HG03095 (cell line): ENCODE measurements at regions not wholly inside any gene's neighbourhood (a gene's known extent, or its start where the extent isn't known, plus 50 kb on each side); places are given as distances from the start of the nearest gene placed in this dataset.
"Not testable (repeated sequence)": the region's sequence is repeated elsewhere in the genome, so short reads cannot be mapped to it uniquely, and the experiment has no call there.

ENCODE experiments used
- ATAC-seq: cut with Tn5 transposase; IDR thresholded peaks from one replicate; pipeline ENCODE4 v1.9.1; 2021; ENCODE audit warnings: moderate library complexity; ENCODE audit not compliant: unreplicated experiment

DNA sequence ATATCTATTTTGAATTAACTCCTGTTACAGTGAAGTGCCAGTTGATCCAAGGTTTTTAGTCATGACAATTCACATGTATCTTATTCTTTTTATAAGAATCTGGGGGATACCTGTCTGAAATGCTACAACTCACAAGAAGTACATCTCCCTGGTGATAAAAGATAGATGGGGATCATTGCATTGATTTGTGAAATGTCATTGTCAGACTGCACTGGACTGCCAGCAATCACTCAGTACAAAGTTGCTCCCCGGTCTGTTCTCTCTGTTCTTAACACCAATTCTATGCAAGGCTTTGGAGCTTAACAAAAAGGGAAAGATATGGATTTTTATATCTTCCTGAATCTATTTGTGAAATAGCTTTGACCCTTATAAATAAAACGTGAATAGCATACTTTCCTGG, 171.8 kb upstream of the PCSK5 start:
- ATAC-seq = no peak

GRCh38 chr9:75728391-75728790, 162.1 kb upstream of the PCSK5 start:
- no peak for ATAC-seq

- no peak for ATAC-seq
Measured at GRCh38 chr9:75734802-75735201, 155.7 kb upstream of the PCSK5 start.

DNA sequence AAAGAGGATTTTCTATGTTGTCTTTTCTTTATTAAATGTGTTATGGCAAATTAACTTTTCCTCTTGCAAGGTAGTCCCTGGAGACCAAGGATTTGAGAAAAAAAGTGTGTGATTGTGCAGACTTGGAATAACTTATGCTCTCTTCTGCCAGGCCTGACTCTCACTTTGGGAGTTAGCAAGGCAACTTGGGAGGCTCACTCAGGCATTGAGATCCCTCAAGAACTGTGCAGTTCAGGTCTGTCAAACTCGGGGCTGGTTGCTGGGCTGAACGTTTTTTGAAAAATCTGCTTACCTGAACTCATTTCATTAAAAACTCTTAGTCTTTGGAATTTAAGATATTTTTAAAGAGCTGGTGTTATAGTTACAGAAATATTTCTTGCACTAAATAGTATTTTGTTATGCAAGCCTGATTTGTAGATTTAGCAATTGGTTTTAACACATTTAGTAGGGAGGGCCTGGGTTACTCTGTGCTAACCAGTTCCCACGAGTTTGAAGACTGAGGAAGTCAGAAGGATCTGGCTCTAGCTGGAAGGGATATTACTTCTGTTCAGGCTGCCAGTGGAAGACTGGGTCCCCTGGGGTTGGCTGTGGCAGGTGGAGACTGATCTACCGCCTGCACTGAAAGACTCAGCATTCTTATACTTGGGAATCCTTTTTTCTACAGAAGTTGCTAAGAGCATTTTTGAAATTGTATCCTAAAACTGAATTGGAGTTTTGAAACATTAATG, 150.4 kb upstream of the PCSK5 start:
- no peak for ATAC-seq

- ATAC-seq = no peak
Measured at GRCh38 chr9:75743855-75744254, 146.6 kb upstream of the PCSK5 start.

DNA sequence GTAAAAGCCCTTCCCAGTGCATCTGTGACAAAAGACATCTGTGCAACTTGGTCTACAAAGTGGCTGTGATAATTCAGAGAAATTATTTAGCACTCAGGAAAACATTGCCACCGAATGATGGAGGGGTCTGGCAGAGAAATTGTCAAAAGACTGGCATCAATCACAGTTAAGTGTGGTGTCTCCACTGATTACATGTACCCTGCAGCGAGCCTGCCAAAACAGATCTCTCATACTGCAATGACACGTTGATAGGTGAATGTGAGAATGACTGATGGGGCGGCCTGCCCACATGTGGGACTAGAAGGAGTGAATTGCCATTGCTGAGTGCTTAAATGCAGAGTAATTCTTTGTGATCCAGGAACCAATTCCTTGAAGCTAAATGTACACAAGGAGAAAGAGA, 136.4 kb upstream of the PCSK5 start:
- no peak for ATAC-seq

DNA sequence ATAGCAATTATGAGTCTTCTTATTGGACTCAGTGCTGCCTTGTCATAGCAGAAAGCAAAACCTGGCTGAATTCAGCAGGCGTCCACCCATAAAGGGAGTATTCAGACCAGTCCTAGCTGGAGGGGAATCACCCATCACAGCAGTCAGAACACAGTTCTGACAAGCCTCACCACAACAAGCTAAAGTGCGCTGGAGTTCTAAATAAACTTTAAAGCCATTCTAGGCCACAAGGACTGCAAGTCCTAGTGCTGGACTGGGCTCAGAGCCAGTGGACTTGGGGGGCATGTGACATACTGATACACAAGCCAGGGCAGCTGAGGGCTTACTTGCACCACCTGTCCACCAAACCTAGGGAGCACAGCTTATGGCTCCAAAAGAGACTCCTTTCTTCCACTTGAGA, 115.3 kb upstream of the PCSK5 start:
- no peak for ATAC-seq

GRCh38 chr9:75775966-75776691, 114.3 kb upstream of the PCSK5 start:
- ATAC-seq = no peak

GRCh38 chr9:75780185-75780584, 110.3 kb upstream of the PCSK5 start:
- no peak for ATAC-seq

DNA sequence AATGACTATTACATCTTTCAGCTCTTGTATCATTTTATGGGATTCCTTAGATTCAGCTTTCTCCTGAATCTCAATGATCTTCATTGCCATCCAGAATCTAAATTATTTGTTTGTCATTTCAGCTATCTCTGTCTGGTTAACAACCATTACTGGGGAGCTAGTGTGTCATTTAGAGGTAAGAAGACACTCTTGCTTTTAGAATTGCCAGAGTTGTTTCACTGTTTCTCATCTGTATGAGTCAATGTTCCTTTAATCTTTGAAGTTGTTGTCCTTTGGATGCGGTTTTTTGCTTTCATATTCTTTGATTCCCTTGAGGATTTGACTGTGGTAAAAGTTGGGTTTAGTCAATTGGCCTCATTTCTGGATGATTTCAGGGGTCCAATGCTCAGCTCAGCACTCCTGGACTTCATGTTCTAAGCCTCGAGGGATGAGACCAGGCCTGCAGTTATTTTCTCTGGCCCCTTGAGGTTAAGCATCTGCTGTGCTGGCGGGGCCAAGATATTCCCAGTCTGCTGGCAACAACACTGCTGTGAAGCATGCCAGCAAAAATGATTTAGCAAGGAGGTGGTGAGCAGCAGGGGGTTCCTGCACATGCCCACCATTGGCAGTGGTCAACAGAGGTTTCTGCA, 102.4 kb upstream of the PCSK5 start:
- no peak for ATAC-seq

DNA sequence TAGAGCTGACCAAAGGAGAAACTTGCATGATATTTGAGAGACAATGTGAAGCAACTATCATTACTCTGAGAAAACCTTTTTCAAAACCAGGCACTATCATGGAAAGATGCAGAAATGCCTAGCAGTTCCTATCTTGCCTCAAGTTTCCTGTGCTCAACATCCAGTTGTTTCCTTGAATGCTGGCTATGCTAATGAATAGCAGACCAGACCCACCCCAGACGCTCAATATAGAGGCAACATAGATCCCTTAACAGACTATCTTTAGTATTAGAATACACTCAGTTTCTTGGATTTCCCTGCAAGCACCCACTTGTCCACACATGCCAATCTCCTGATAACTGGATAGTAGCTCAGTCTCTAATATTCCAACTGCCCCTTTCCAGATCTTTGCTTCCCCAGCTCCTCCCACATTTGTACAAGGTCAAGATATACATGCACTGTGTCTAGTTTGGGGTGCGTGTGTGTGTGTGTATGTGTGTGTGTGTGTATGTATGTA, 93.3 kb upstream of the PCSK5 start:
- no peak for ATAC-seq

DNA sequence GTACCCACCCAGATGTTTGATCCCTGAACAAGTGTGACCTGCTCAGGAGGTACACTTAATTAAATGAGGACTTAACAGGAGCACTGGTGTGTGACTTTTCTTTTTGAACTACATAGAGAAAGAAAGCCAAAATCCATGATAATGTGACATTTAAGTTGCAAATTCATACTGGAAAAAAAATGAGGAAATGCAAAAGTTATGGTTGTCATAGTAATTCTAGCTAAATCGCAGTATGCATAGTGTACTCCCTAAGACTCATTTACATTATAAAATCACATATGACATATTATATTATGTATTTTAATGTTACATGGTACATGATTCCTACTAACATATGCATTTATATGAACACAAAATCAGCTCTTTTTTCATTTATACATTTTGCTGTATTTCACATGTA, 92.0 kb upstream of the PCSK5 start:
- ATAC-seq = no peak

GRCh38 chr9:75803130-75803529, 87.3 kb upstream of the PCSK5 start:
- no peak for ATAC-seq

- no peak for ATAC-seq
Measured at GRCh38 chr9:75810063-75810462, 80.4 kb upstream of the PCSK5 start.

DNA sequence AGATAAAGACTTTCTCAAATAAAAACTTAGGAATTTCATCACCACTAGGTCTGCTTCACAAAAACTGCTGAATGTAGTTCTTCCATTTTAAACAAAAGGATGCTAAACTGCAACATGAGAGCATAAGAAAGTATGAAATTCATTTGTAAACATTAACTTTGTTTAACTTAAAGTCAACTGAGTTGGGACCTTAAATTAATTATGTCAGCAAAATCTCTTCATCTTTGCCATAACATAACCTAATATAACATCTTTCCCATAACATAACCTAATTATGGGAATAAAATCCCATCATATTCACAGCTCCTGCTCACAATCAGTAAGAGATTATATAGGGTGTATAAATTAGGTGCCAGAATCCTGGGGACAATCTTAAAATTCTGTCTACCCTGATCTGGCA, 78.8 kb upstream of the PCSK5 start:
- ATAC-seq = no peak

DNA sequence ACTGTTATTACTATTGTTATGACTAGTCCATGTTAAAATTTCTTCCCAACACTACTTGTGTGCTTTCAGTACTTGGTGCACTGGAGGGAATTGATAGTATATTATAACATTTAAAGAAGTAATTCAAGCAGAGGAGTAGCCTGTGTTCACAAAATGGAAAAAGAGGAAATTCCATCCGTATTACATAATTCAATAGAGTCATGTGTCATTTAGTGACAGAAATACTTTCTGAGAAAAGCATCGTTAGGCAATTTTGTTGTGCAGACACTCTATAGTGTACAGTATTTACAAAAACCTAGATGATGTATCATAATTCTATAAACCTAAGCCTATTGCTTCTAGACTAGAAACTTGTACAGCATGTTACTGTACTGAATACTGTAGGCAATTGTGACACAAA, 78.3 kb upstream of the PCSK5 start:
- ATAC-seq = no peak

GRCh38 chr9:75814667-75815066, 75.8 kb upstream of the PCSK5 start:
- no peak for ATAC-seq

DNA sequence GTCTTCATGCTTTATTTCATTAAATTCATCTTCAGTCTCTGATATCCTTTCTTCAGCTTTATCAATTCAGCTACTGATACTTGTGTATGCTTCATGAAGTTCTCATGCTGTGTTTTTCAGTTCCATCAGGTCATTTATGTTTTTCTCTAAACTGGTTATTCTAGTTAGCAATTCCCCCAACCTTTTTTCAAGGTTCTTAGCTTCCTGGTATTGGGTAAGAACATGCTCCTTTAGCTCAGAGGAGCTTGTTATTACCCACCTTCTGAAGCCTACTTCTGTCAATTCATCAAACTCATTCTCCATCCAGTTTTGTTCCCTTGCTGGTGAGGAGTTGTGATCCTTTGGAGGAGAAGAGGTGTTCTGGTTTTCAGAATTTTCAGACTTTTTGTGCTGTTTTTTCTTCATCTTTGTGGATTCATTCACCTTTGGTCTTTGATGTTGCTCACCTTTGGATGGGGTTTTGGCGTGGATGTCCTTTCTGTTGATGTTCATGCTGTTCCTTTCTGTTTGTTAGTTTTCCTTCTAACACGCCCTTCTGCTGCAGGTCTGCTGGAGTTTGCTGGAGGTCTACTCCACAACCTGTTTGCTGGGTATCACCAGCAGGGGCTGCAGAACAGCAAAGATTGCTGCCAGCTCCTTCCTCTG, 69.9 kb upstream of the PCSK5 start:
- not testable (repeated sequence) for ATAC-seq

DNA sequence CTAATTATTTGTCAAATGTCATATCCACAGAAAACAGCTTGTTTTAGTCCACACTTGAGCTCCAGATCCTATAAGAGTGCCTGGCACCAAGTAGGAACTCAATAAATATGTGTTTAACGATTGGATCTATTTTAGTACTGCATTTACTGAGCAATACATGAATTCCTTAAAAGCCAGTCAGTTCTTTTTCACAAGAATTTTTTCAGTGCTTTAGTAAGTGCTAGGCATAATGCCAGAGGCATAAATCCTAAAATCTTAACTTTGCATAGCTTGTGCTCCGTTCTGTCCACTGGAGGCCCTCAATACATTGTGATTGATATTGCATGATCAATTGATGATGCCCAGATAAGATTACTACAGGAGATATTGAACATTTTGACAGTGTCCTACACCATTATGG, 67.3 kb upstream of the PCSK5 start:
- no peak for ATAC-seq

DNA sequence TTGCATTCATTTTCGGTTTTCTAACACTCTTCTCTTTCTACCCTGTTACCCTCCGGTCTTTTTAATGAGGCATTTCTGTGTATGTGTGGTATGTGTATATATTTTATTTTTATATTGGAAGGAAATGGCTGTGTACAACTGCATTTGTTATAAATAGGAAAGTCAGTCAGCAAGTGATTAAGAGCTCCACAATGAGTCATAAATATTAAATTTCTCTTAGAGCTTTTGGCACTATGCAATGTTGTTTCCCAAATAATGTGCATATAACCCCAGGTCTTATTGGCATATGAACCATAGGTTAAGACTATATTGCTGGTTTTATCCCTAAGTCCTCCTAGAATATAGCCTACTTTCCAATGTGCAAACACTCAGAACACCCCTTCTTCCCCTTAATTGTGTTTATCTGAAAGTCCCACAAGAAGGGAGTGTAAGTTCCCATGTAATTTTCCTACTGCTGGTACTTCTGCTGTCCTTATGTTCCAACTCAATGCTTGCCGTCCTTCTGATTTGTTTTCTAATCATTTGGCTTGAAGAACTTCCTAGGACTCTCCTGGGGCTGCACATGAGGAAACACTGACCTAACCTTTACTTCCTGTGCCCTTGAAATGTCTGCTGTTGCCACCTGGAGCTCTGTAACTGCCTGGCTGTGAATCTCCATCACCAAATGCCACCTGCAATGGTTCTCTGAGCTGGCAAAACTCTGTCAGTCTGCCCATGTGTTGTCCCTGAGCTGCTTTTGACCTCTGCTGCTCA, 65.5 kb upstream of the PCSK5 start:
- ATAC-seq = no peak

DNA sequence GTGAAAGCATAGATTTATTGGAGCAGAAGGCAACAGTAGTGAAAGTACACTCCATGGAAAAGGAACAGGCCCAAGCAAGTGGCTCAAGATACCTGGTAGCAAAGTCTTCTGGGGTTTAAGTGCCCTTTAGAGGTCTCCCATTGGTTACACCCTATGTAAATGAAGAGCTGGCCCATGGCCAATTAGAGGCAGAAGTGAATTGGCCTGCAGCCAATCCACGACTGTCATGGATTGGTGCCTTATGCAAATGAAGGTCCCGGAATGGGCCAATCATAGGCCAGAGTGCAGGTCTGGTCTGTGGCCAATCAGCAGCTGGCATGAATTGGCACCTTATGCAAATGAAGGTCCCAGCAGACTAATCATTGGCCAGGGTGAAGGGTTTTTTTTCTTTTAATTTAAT, 64.2 kb upstream of the PCSK5 start:
- ATAC-seq = no peak
